ENCODE measurements at regions not wholly inside any gene's neighbourhood (a gene's known extent, or its start where the extent isn't known, plus 50 kb on each side); places are given as distances from the start of the nearest gene placed in this dataset.

GRCh38 chr2:151114874-151115273 lies 146.8 kb downstream of the RBM43 start:
- no peak for TF ChIP-seq CTCF (IDR thresholded peaks at IDR 0.05; ENCODE audit: extremely low read depth in 1 of 2, insufficient read depth in 1 of 2, low read depth in 1 of 2, low read length in 2 of 2)
- TF ChIP-seq EZH2 (IDR thresholded peaks at IDR 0.05; ENCODE audit: borderline replicate concordance, low read depth, low read length, severe bottlenecking): no peak
- no peak for TF ChIP-seq POLR2A (IDR thresholded peaks at IDR 0.05; ENCODE audit: low read depth, low read length)
- no peak for TF ChIP-seq MAX (IDR thresholded peaks at IDR 0.05; ENCODE audit: insufficient read depth, insufficient read length)
- no peak for TF ChIP-seq POLR2AphosphoS5 (IDR thresholded peaks at IDR 0.05; ENCODE audit: insufficient read depth, low read depth, low read length)
- no peak for TF ChIP-seq MYC (IDR thresholded peaks at IDR 0.05; ENCODE audit: low read depth, low read length)
- no peak for TF ChIP-seq FOS (IDR thresholded peaks at IDR 0.05; ENCODE audit: borderline replicate concordance, insufficient read depth, low read length)
- TF ChIP-seq JUN (IDR thresholded peaks at IDR 0.05; ENCODE audit: borderline replicate concordance, insufficient read depth, insufficient read length, low read depth): no peak
- TF ChIP-seq GATA2 (IDR thresholded peaks at IDR 0.05; ENCODE audit: insufficient read depth, insufficient read length, low read depth, low read length): no peak

All from endothelial cell of umbilical vein (primary cell).